DMS153 (cell line): ENCODE measurements at regions not wholly inside any gene's neighbourhood (a gene's known extent, or its start where the extent isn't known, plus 50 kb on each side); places are given as distances from the start of the nearest gene placed in this dataset.
"Not testable (repeated sequence)": the region's sequence is repeated elsewhere in the genome, so short reads cannot be mapped to it uniquely, and the experiment has no call there.

Experiments
- DNase-seq: peaks from one replicate; lab custom pipeline; 2025; lab: John Stamatoyannopoulos, UW

DNA sequence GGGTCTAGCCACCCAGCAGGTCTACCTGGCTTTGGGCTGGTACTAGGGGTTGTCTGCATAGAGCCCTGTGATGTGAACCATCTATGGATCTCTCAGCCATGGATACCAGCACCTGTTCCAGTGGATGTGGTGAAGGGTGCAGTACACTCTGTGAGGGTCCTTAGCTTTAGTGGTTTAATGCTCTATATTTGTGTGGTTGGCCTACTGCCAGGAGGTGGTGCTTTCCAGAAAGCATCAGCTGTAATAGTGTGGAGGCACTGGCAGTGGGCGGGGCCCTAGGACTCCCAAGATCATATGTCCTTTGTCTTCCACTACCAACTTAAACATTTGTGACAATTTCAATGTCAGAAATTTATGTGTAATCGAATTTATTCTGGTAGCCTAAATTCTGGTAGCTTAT, 1065.1 kb downstream of the RPIA start:
- DNase-seq, result not testable (repeated sequence)

DNA sequence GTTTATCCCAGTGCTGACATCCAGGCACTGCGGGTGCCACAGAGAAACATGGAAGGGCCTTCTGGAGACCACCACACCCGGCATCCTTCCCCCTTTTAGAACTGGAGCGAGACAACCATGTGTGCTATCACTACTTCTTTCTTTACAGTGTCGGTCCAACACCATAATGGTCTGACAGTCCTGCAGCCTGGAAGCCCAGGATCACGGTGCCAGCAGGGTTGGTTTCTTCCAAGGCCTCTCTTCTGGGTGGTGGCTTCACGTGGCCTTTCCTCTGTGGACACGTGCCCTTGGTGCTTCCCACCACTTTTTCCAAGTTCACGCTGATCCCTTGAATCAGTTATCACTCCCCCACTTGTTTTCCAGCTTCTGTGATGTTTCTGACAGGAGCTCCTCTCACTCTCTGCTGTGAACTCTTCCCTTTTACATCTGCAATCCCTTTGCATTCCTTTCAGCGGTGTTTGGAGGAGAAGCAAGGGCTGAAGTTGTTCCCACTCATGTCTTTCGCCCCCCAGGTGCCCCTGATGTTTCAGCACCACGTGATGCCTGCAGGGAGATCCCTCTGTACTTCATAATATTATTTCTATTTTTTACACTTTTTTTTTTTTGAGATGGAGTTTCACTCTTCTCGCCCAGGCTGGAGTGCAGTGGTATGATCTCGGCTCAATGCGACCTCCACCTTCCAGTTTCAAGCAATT, 1067.0 kb downstream of the RPIA start:
- not testable (repeated sequence) for DNase-seq

DNA sequence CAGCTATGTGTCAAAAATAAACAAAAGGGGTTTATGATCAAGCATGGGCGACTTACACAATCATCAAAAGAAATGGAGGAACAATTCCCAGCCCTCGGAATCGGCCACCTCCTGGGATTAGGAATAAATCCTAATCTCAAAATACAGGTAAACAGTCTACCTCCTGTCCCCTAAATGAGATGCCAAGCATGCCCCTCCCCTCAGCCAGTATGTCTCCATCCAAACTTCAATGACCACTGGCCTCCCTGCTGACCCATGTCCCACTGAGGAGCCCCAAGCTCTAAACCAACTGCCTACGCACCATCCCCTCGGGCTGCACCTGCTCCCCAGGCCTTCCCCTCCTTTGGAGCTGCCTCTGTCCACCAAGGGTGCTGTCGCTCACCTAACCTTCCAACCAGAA, 1069.3 kb downstream of the RPIA start:
- not testable (repeated sequence) for DNase-seq

DNA sequence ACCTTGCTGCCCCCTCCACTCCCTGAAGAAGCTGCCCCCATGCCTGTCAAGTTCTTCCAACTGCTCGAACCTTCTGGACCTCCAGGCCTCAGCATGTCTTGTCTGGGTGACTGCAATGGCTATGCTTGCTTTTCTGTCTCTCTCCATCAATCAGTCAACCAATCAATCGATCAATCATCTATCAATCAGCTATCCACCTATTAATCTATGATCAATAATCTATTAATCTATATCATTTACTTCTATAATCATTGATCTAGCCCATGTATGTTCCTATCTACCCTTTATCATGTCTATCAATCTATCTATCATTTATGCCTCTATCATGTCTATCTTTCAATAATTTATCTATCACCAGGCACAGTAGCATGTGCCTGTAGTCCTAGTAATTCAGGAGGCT, 1069.7 kb downstream of the RPIA start:
- DNase-seq, result not testable (repeated sequence)

DNA sequence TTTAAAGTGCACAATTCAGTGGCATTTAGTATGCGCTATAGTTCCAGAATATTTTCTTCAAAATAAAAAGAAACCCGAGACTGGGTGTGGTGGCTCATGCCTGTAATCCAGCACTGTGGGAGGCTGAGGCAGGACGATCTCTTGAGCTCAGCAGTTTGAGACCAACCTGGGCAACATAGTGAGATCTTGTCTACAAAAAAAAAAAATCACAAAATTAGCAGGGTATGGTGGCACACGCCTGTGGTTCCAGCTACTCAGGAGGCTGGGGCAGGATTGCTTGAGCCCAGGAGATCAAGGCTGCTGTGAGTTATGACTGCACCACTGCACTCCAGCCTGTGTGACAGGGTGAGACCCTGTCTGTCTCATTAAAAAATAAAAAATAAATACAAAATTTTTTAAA, 1070.4 kb downstream of the RPIA start:
- DNase-seq, result not testable (repeated sequence)

DNA sequence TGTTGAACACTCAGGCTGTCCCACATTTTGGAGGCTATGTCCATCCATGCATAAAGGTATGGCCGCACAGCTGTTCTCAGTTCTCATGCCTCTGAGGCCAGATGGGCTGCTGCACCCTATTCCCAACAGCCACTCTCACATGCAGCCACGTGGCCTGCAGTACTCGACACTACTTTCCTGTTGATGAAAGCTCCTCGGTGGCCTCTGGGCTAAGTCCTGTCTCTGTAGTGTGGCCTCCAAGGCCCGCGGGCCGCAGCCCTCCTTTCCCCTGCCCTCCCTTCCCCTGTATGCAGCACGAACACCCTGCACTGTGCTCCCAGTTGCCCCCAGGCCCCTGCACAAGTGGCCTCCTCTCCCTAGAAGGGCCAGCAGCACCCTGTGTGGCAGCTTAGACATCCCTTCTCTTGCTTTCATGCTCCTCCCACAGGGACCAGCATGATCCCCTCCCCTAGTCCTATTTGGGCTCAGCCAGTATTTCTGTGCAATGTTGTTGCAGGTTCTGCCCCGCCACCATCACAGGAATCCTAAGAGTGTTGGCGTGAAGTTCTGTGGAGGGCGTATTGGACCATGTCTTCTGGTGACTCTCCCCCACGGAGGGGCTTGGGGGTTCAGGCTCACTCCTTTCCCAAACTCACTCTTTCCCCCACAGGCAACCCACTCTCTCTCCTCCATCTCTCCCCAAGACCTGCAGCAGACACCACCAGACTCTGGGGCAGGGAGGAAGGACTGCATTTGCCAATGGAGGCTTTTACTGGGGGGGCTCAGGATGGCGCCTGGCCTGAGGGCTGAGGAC, 1071.2 kb downstream of the RPIA start:
- not testable (repeated sequence) for DNase-seq

DNA sequence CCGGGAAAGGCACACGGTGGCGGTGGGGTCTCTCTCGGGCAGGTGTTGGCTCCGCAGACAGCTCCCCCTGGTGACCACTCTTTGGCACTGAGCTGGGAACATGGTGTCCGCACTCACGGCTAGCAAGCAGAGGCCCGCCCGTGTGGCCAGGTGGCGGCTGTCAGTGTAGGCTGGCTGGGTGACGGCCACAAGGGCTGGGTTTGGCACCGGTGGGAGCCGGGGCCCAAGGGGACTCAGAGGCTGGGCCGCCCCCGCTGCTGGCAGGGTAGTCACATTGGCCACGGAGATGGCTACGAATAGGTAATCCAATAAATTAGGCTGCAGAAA, 1071.7 kb downstream of the RPIA start:
- no peak for DNase-seq

DNA sequence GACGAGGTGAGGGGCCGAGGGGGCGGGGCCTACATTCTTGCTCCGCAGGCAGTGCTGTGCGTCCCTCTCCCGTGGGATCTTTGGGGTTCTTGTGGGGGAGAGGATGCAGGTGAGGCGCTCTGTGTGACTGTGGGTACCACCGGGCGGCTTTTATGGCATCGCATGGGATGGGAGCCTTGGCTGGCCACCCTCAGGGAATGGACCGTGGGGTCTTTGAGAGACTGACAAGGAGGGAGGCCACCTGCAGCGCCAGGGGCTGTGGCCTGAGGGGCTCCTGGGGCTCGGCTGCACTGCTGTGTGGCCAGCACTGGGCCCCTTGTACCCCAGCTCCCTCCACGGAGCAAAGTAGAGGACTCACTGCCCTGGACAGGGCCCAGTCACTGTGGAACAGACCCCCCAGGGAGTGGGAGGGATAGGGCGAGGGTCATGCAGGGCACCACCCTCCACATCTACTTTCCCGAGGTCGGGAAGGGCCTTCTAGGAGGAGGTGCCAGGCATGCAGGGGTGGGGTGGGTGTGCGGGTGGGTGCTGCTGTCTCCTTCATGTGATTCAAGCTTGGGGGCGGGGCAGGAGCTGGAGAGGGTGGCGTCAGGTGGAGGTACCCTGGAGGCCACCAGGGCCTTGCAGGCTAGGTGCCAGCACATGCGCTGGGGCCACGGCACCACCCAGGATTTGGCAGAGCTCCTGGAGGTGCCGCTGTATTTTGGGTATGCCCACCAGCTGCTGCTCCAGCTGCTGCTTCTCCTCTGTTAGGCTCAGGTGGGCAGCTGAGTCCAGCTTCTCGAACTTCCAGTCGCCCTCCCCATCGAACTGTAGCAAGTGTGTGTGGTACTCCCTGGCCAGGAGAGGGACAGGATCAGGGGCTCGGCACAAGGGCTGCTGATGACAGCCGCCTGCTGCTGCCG, 1072.4 kb downstream of the RPIA start:
- no peak for DNase-seq

DNA sequence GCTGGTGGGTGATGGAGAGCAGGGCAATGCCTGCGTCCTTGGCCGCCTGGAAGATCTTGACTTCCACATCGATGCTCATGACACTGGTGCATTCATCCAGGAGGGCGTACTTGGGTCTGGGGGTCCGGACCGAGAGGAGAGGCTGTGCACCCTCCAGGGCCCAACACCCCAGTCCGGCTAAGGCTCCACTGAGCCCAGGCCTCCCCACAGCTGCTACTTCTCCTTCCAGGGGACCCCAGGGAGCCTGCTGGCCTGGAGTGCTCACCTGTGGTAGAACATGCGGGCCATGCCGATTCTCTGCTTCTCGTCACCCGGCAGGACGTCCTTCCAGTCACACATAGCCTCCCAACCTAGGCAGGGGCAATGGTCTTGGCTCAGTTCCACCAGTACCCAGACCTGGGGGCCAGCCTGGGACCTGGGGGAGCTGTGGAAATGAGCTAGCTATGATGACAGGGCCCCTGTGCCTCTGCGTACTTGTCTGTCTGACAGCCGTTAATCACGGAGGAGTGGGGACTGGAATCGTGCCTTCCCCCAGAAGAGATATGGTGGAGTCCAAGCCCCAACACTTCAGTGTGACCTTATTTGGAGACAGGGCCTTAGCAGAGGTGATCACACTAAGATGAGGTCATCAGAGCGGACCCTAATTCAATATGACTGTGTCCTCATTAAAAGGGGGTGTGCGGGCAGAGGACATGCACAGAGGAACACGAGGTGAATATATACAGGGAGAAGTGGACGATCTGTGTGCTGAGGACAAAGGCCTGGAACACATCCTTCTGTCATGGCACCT, 1073.3 kb downstream of the RPIA start:
- DNase-seq, result not testable (repeated sequence)

DNA sequence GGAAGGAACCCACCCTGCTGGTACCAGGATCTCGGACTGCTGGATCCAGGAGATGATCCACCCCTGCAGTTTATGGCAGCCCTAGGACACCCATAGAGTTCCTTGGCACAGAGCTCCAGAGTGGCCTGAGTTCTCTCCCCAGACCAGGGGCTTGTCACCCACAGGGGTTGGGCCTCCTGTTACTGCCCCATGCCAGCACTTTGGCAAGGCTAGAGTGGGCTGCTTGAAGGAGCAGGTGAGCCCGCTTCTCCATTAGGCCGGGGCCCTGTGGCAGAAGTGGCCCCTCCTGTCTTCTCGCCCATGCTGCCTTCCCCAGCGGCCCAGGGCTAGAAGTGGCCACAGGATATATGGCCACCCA, 1073.9 kb downstream of the RPIA start:
- not testable (repeated sequence) for DNase-seq

DNA sequence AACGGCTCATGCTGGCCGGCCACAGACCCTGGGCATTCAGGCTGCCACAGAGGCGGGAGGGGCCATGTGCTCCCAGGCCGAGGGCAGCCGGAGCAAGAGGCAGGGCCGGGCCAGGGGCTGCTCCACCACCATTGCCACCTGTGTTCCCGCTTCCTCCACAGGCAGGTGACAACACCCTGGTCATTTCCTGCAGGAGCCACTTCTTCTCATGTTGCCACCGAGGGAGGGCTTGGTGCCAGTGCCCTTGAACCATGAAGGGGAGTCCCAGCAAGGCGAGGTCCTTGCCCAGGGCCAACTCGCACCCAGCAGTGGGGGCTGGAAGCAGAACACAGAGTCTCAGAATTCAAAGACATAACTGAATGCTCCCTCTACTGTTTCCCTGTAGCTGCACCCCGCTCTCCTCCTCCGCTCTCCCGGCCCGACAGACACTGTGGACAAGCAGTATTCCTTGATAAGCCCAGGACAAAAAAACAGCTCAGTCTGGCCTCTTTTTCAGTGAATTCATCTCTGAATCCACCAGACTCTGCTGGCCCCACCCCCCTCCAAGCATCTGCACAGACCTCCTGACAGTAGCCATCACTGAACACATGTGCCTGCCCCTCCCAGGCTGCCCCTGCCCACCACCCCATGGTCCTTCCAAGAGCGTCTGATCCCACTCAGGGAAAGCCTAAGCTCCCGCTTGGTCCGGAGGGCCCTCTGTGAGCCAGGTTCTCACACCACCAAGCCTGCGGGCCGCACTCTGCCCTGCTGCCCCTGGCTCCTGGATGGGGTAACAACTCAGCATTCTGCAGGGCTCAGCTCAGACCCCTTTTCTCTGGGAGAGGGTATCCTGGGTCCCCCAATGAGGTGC, 1074.9 kb downstream of the RPIA start:
- DNase-seq, result not testable (repeated sequence)

DNA sequence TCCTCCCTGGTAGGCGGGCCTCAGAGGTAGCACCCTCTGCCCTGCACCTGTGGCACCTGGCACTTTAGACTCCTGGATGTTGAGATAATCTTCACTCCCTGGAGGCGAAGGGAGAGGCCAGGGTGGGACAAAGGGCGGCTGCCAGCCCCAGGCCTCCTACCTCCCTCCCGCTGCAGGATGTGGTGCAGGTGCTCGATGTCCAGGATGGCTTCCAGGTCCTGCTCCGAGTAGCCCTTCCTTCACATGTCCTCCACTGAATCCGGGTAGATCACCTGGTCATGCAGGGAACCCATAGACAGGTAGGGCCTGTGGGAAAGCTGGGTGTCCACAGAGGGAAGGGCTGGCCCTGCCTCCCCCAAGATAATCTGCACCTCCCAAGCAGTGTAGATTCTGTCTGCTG, 1075.6 kb downstream of the RPIA start:
- not testable (repeated sequence) for DNase-seq

DNA sequence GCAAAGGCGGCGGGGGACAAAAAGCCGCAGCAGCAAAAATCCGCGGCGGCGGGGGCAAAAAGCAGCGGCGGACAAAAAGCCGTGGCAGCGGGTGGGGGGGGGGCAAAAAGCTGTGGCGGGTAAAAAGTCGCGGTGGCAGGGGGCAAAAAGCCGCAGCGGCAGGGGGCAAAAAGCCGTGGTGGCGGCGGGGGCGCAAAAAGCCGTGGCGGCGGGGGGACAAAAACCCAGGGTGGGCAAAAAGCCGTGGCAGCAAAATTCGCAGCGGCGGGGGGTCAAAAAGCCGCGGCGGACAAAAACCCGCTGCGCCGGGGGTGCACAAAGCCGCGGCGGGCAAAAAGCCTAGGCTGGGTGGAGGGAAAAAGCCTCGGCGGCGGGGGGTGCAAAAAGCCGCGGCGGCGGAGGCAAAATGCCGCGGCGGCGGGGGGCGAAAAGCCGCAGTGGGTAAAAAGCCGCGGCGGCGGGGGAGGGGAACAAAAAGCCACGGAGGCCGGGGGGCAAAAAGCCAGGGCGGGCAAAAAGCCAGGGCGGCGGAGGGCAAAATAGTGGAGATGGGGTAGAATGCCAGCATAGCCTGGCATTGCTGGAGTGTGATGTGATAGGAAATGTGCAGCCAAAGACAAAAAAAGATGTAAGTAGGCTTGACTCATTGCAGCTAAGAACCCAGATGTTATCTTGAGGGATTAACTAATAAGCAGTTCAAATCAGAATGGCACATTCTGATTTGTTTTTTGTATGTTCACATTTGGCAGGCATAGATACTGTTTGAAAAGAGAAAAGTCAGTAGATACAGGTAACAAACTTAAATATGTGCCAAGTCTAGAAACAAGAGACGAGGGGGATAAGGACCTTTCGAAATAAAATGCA, 1076.3 kb downstream of the RPIA start:
- DNase-seq, result no peak

DNA sequence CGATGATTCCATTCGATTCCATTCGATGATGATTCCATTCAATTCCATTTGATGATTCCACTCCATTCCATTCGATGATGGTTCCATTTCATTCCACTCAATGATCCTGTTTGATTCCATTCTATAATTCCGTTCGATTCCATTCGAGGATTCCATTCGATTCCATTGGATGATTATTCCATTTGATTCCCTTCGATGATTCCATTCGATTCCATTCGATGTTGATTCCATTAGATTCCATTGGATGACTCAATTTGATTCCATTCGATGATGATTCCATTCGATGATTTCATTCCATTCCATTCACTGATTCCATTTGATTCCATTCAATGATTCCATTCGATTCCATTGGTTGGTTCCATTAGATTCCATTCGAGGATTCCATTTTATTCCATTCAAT, 1084.4 kb downstream of the RPIA start:
- no peak for DNase-seq

DNA sequence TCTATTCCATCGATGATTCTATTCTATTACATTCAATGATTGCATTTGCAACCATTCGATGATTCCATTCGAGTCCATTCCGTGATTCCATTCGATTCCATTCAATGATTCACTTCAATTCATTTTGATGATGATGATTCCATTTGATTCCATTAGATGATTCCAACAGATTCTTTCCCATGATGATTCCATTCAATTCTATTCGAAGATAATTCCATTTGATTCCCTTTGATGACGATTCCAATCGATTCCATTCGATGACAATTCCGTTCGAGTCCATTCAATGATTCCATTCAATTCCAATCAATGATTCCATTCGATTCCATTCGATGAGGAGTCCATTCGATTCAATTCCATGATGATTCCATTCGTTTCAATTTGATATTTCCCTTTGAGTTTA, 1088.8 kb downstream of the RPIA start:
- DNase-seq, result no peak

DNA sequence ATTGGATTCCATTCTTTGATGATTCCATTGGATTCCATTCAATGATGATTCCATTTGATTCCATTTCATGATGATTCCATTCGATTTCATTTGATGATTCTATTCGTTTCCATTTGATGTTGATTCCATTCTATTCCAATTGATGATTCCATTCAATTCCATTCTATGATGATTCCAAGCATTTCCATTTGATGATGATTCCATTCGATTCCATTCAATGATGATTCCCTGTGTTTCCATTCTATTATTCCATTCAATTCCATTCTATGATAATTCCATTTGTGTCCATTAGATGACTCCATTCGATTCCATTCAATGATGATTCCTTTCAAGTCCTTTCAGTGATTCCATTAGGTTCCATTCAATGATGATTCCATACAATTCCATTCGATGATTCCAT, 1090.5 kb downstream of the RPIA start:
- no peak for DNase-seq

DNA sequence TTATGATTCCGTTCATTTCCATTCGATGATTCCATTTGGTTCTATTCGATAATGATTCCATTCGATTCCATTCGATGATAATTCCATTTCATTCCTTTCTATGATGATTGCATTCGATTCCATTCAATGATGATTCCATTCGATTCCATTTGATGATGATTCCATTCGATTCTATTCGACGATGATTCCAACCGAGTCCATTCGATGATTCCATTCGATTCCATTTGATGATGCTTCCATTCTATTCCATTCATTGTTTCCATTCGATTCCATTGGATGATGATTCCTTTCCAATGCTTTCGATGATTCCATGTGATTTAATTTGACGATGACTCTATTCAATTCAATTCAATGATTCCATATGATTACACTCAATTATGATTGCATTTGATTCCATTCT, 1093.5 kb downstream of the RPIA start:
- DNase-seq, result no peak

DNA sequence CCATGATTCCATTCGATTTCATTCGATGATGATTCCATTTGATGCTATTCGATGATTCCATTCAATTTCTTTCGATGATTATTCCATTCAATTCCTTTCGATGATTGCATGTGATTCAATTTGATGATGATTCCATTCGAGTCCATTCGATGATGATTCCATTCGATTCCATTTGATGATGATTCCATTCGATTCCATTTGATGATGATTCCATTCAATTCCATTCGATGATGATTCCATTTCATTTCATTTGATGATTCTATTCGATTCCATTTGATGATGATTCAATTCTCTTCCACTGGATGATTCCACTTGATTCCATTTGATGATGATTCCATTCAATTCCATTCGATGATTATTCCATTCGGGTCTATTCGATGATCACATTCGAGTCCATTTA, 1094.1 kb downstream of the RPIA start:
- not testable (repeated sequence) for DNase-seq

DNA sequence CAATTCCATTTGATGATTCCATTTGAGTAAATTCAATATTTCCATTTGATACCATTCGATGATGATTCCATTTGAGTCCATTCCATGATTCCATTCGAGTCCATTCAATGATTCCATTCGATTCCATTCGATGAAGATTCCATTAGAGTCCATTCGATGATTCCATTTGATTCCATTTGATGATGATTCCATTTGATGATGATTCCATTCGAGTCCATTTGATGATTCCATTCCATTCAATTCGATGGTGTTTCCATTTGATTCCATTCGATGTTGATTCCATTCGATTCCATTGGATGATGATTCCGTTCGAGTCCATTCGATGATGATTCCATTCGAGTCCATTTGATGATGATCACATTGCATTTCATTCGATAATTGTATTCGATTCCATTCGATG, 1095.2 kb downstream of the RPIA start:
- not testable (repeated sequence) for DNase-seq

DNA sequence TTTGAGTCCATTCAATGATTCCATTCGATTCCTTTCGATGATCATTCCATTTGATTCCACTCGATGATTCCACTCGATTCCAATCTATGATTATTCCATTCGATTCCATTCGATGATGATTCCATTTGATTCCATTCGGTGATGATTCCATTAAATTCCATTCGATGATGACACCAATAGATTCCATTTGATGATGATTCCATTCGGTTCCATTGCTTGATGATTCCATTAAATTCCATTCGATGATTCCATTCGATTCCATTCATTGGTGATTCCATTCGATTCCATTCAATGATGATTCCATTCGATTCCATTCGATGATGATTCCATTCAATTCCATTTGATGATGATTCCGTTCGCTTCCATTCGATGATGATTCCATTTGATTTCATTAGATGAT, 1104.1 kb downstream of the RPIA start:
- not testable (repeated sequence) for DNase-seq
